Cerebellar nuclear complex (tissue), 1 donor: ENCODE measurements at regions not wholly inside any gene's neighbourhood (a gene's known extent, or its start where the extent isn't known, plus 50 kb on each side); places are given as distances from the start of the nearest gene placed in this dataset.
"Not testable (repeated sequence)": the region's sequence is repeated elsewhere in the genome, so short reads cannot be mapped to it uniquely, and the experiment has no call there.

Experiments used
- DNase-seq, 2 experiments: peaks; one replicate each; lab custom pipeline; 2025; lab: John Stamatoyannopoulos, UW

- no peak for DNase-seq
Measured at GRCh38 chr6:16902502-16902901, 141.2 kb upstream of the ATXN1 start.

DNA sequence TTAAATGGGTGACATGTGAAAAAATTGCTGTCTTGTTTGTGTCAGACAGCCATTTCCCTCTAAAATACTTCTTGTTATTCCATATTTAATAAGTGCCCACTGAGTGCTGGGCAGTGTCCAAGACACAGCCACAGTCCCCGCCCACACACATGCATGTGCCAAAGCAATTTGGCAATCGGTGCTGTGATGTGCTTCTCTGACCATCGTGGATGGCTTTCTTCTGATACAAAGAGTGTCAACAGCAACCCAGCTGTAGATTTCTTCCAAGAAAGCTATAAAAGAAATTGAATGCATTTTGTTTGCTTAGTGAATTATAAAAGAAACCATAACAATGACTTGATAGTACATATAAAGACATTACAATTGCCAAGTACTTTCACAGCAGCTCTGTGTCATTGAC, 140.5 kb upstream of the ATXN1 start:
- no peak for DNase-seq

DNA sequence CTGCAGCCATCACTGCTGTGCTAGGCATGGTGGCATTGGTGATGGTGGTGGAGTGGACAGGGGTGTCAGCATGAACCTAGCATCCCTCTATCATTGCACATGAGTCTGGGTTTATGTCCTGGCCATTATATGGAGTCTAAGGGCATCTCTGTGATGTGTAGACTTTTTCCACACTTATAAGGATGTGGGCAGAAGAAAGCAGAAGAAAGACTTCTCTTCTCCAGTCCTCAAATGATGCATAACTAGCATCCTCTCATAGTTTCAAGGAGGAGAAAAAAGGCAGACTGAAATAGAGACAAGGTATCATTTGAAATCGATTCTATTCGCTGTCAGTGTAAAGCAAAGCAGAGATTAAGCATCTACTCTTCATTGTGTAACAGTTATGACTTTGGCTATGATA, 140.0 kb upstream of the ATXN1 start:
- DNase-seq = no peak

DNA sequence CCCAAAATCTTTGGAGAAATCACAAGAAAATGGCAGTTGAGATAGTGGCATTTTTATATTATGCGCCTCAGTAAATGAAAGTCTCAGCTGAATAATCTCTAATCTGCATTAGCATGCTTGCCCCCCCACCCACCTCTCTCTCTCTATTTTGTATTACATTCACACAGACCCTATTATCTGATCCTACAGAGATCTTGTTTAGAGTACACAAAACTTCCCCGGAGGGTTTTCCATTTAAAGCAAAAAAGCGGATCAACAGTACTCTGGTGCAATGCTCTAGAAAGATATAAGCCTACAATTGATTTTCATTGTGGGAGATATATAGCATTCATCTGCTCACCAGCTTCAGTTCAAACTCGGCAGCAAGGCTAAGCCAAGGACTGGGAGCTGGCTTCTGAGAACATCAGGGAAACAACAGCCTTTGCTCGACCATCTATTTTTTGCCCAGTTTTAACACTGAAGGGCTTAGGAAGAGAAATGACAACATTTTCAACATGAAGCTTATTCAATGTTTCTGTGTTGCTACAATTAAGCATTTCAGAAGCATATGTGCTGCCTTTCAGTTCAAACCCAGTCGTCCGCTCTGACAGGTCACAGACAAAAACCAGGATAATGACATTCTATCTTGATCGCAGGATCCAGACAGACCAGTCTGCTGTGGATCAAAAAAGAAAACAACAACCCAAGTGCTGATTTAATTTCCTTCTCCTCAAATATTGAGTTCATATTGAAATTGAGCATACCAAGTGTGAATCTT, 137.6 kb upstream of the ATXN1 start:
- DNase-seq = no peak

GRCh38 chr6:16897669-16898068, 136.4 kb upstream of the ATXN1 start:
- no peak for DNase-seq

DNA sequence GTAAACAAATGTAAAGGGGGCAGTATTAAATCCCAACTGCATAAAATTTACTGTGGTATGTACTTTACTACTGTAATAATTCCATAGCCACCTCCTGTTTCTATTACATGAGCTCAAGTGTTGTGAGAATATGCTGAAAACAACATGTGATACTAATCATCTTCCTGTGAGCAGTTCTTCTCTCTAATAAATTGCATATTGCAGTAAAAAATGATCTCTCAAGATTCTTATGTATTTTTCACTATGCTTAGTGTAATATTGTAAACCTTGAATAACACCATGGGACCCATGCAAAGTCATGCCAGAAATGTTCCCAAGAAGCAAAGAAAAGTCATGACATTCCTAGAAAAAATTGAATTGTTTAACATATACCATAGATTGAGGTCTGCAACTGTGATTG, 133.0 kb upstream of the ATXN1 start:
- DNase-seq = no peak

DNA sequence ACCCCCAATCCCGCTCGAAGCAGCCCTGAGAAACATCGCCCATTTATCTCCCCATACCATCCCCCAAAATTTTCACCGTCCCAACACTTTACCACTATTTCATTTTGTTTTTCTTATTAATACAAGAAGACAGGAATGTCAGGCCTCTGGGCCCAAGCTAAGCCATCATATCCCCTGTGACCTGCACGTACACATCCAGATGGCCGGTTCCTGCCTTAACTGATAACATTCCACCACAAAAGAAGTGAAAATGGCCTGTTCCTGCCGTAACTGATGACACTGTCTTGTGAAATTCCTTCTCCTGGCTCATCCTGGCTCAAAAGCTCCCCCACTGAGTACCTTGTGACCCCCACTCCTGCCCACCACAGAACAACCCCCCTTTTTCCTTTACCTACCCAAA, 129.8 kb upstream of the ATXN1 start:
- DNase-seq = not testable (repeated sequence)

GRCh38 chr6:16885411-16886160, 124.3 kb upstream of the ATXN1 start:
- no peak for DNase-seq

DNA sequence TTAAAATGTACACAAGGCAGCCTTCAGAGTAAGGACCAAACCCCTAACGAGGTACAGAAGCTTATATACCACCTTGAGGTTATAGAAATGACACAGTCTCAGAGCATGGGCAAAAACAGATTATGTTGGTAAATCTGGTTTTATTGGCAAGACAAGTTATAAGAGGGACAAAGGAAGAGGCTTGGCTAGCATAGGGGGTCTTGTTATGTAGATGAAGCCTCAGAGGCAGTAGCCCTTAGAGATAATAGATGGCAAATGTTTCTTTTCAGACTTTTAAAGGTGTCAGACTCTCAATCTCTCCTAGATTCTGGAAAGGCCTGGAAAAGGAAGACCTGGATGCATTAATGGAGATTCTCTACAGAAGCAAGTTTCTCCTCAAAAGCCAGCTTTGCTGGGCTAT, 123.3 kb upstream of the ATXN1 start:
- DNase-seq = no peak

- no peak for DNase-seq
Measured at GRCh38 chr6:16883414-16883813, 122.2 kb upstream of the ATXN1 start.

- DNase-seq = no peak
Measured at GRCh38 chr6:16882230-16882629, 121.0 kb upstream of the ATXN1 start.

DNA sequence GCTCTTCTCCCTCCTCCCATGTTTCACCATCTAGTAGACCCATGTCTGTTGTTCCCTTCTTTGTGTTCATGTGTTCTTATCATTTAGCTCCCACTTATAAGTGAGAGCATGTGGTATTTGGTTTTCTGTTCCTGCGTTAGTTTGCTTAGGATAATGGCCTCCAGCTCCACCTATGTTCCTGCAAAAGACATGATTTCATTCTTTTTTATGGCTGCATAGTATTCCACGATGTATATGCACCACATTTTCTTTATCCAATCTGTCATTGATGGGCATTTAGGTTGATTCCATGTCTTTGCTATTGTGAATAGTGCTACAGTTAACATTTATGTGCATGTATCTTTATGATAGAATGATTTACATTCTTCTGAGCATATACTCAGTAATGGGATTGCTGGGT, 115.6 kb upstream of the ATXN1 start:
- not testable (repeated sequence) for DNase-seq

GRCh38 chr6:16876201-16876600, 114.9 kb upstream of the ATXN1 start:
- no peak for DNase-seq

- no peak for DNase-seq
Measured at GRCh38 chr6:16873698-16874097, 112.4 kb upstream of the ATXN1 start.

DNA sequence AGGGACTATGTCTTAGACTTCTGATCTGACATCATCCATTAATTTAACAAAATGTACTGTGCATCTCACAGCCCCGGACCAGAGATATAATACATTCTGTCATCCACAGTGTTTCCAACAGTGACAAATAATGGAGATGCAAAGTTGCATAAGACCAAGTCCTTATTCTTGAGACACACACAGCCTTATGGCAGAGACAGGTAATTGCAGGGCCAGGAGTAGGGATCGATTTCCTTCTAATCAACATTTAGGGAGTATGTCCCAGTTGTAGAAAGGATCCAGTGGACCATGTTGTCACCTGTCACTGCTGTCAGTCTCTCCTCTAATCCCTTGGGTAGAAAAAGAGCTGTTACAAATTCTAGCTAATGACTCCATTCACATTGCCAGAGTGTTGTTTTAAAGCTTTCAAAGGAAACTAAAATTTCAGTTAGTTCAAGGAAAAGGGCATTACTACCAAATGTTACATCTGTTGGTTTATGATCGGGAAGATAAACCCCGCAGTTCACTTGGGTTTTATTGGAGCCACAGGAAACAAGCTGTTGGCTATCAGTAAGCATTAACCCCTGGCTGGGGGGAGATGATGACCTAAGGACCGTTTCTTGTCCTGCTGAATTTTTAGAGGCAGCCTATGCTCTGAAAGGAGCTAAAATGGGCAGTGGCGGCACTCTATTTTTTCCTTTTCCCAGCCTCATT, 111.4 kb upstream of the ATXN1 start:
- no peak for DNase-seq

GRCh38 chr6:16871047-16871446, 109.8 kb upstream of the ATXN1 start:
- no peak for DNase-seq

GRCh38 chr6:16868968-16869367, 107.7 kb upstream of the ATXN1 start:
- no peak for DNase-seq

DNA sequence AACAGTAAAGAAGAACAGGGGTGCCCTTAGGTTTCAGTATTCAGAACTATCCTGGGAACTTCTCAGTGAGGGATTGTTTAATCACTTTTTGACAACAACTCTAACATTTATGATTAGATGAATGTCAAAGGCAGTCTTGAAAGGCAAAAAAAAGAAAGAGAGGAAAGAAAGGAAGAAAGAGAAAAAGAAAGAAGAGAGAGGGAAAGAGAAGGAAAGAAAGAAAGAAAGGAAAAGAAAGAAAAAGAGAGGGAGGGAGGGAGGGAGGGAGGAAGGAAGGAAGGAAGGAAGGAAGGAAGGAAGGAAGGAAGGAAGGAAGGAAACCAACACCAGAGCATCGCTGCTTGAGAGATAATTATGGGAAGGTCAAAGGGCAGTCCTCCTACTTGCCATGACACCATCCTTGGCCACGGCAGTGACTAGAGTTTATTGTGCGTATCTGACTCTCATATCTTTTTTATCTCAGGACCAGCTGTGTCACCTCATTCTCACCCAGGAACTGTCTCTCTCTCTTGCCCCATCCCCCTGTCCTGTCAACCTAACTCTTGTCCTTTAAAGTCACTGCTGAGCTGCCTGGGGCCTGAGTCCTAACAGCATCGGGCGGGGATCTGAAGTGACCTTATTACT, 96.8 kb upstream of the ATXN1 start:
- no peak for DNase-seq

GRCh38 chr6:16855460-16855859, 94.2 kb upstream of the ATXN1 start:
- no peak for DNase-seq

DNA sequence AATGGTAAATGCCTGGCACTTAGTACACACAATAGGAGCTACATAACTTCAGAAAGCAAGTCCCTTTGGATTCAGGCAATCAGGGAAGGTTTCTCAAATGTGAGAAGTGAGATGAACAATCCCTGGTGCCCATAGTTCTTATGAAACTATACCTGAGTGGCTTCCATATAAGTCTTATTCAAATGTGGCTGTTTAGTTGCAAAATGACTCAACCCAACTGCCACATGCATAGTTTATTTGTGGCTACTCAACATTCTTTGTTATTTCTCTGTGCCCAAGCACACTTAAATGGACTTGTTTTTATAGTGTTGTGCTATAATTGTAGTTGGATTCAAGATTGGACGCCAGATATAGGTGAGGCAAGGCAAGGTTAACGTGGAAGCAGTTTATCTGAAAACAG, 93.7 kb upstream of the ATXN1 start:
- no peak for DNase-seq

GRCh38 chr6:16852671-16853070, 91.4 kb upstream of the ATXN1 start:
- no peak for DNase-seq

DNA sequence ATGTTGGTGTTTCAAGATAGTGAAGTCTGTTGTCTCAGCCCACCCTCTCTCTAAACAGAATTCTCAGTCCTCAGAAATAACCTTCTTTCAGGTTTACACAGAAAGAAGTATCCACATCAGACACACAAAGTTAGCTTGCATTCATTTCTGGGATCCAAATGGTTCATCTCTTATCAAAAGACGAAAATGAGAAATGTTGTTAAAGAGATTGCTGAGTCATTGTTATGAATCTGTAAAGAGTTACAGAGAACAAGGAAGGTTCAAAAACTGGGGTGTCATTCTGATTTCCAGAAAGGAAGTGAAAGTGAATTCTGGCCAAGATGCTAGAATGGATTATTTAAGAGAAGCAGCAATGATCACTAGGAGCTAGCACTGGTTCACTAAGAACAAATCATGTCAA, 90.5 kb upstream of the ATXN1 start:
- no peak for DNase-seq
